Uterus (tissue), 2 donors: ENCODE measurements at regions not wholly inside any gene's neighbourhood (a gene's known extent, or its start where the extent isn't known, plus 50 kb on each side); places are given as distances from the start of the nearest gene placed in this dataset.

Experiments
- CTCF ChIP-seq, 4 experiments: fragments of 200-600 bp in 2 of 4; fragments of 450-650 bp in 2 of 4; sonication (generic) in 2 of 4; IDR thresholded peaks; one replicate each; pipeline ENCODE4 v1.5.1; 2016 to 2019; ENCODE audit warnings: antibody characterized with exemption in 4 of 4, mild to moderate bottlenecking in 2 of 4, moderate library complexity in 1 of 4
- POLR2A ChIP-seq, 2 donors: fragments of 450-650 bp; IDR thresholded peaks; one replicate each; pipeline ENCODE4 v1.6.1; 2016; ENCODE audit warnings: antibody characterized with exemption in 2 of 2, mild to moderate bottlenecking in 1 of 2, moderate library complexity in 1 of 2

GRCh38 chr12:126889501-126889900 lies 1377.5 kb upstream of the TMEM132C start:
- TF ChIP-seq CTCF (IDR thresholded peaks at IDR 0.05) (no peak), POLR2A (IDR thresholded peaks at IDR 0.05) (no peak)
